ENCODE measurements at regions not wholly inside any gene's neighbourhood (a gene's known extent, or its start where the extent isn't known, plus 50 kb on each side); places are given as distances from the start of the nearest gene placed in this dataset.

DNA sequence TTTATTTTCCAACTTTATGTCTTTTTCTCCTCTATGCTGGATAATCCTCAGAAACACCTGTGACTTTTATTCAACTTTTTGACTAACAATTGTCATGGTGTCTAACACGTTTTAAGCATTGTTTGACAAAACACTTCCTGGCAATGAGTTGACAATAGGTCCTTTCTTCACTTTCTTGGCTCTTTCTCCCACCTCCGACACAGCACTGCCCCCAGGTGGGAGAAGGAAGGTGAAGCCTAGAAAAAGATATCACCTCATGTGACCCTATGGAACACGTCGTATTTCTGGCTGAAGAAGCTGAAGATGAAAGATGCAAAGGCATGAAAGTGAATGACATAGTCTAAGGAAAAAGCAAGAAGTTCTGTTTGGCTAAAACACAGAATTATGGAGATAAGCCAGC lies 430.0 kb downstream of the ETNK1 start:
- no peak overlapping the region for H4K91ac ChIP-seq (ENCODE audit: insufficient read depth, low read depth, low read length)
- intact Hi-C loops (cut with micrococcal nuclease) (loop anchor here (1.0 to 10.0 kb wide), 2 partner anchors 199 to 370 kb away; no protein-coding TSS in a partner anchor), in situ Hi-C loops (cut with MboI; ENCODE audit: low sequenced_read_pairs) (loop anchor here (10.0 kb wide), 1 partner anchor 190 kb away; no protein-coding TSS in a partner anchor), dilution Hi-C loops (cut with HindIII; ENCODE audit: low sequenced_read_pairs, unreplicated experiment) (no loop called here)
- no peak overlapping the region for H2AK5ac ChIP-seq (ENCODE audit: low read depth, low read length)
- H3K4ac ChIP-seq (ENCODE audit: low read depth, low read length), result no peak overlapping the region
- H3K4me3 ChIP-seq (ENCODE audit: insufficient read depth, low read depth, low read length), result no peak overlapping the region
- H2BK20ac ChIP-seq (ENCODE audit: low read depth, low read length), result no peak overlapping the region
- no peaks in the 10 kb centered on the region for H3K9me1 ChIP-seq (ENCODE audit: insufficient read depth, low read length)
- no TSS peak for BruUV-seq (replicated peaks)
- ATAC-seq (ENCODE audit: low read depth), result no peak; the same call in 1 of the 2 replicates
- H3K27ac ChIP-seq (ENCODE audit: insufficient read depth, low read length), result no peak overlapping the region
- peak; percentile 7 for DNase-seq
- no peaks in the 10 kb centered on the region for H4K20me1 ChIP-seq (ENCODE audit: insufficient read depth, low read length)
- H3K4me1 ChIP-seq (ENCODE audit: control insufficient read depth, insufficient read depth, low read length), result no peaks in the 10 kb centered on the region
- H2BK120ac ChIP-seq (ENCODE audit: low read depth, low read length), result no peak overlapping the region
- H3K56ac ChIP-seq (ENCODE audit: extremely low read depth, insufficient read depth, low read length), result no peak overlapping the region
- no peak overlapping the region for H3K18ac ChIP-seq (ENCODE audit: low read depth, low read length)
- H3K9me3 ChIP-seq (ENCODE audit: control insufficient read depth, insufficient read depth, low read length), result no peaks in the 10 kb centered on the region
- no peaks in the 10 kb centered on the region for H3K27me3 ChIP-seq (ENCODE audit: control insufficient read depth, insufficient read depth, low read length)
- no peak overlapping the region for H4K8ac ChIP-seq (ENCODE audit: low read depth in 2 of 2, low read length in 2 of 2)
- no peaks in the 10 kb centered on the region for H3K36me3 ChIP-seq (ENCODE audit: control insufficient read depth, insufficient read depth, low read length)
- no peak overlapping the region for H3K9ac ChIP-seq (ENCODE audit: low read depth, low read length)
- H2BK15ac ChIP-seq (ENCODE audit: low read depth, low read length), result no peak overlapping the region
- TF ChIP-seq, protein P1, sequence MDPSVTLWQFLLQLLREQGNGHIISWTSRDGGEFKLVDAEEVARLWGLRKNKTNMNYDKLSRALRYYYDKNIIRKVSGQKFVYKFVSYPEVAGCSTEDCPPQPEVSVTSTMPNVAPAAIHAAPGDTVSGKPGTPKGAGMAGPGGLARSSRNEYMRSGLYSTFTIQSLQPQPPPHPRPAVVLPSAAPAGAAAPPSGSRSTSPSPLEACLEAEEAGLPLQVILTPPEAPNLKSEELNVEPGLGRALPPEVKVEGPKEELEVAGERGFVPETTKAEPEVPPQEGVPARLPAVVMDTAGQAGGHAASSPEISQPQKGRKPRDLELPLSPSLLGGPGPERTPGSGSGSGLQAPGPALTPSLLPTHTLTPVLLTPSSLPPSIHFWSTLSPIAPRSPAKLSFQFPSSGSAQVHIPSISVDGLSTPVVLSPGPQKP (IDR thresholded peaks at IDR 0.05; ENCODE audit: borderline replicate concordance, low read depth, low read length), result no peak
- TF ChIP-seq, protein P2, sequence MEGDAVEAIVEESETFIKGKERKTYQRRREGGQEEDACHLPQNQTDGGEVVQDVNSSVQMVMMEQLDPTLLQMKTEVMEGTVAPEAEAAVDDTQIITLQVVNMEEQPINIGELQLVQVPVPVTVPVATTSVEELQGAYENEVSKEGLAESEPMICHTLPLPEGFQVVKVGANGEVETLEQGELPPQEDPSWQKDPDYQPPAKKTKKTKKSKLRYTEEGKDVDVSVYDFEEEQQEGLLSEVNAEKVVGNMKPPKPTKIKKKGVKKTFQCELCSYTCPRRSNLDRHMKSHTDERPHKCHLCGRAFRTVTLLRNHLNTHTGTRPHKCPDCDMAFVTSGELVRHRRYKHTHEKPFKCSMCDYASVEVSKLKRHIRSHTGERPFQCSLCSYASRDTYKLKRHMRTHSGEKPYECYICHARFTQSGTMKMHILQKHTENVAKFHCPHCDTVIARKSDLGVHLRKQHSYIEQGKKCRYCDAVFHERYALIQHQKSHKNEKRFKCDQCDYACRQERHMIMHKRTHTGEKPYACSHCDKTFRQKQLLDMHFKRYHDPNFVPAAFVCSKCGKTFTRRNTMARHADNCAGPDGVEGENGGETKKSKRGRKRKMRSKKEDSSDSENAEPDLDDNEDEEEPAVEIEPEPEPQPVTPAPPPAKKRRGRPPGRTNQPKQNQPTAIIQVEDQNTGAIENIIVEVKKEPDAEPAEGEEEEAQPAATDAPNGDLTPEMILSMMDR (conservative IDR thresholded peaks at IDR 0.05; ENCODE audit: low read depth, low read length), result peak; percentile 49
- no peak for TF ChIP-seq POLR2A (IDR thresholded peaks at IDR 0.05; ENCODE audit: low read depth, low read length)
- TF ChIP-seq RAD21 (IDR thresholded peaks at IDR 0.05; ENCODE audit: low read length), result peak; percentile 73
- peak; percentile 64 for TF ChIP-seq SMC3 (IDR thresholded peaks at IDR 0.05; ENCODE audit: low read depth, low read length)
- no peak for TF ChIP-seq MAZ (IDR thresholded peaks at IDR 0.05; ENCODE audit: borderline replicate concordance, low read depth, low read length)
- ChIA-PET POLR2A (ENCODE audit: unreplicated experiment) (no interaction called here), CTCF (interaction anchor here (2.0 kb wide), 1 partner anchor 199 kb away, joined by 7 read pairs; no protein-coding TSS in a partner anchor)
- H2AFZ ChIP-seq (replicated peaks; ENCODE audit: low read length, poor library complexity), result no peak overlapping the region
- no peaks in the 10 kb centered on the region for H3K79me1 ChIP-seq (ENCODE audit: low read depth in 1 of 2, low read length in 2 of 2)
- H3K23ac ChIP-seq (ENCODE audit: low read depth, low read length), result no peak overlapping the region
- 42% methylated on average over 2 of the region's 4 CpGs; no CpG with 5 or more reads in 1 of the 2 experiments for WGBS, 2 experiments (ENCODE audit: extremely low coverage in 2 of 2, insufficient read length in 1 of 2)
- H4K5ac ChIP-seq (ENCODE audit: low read depth, low read length), result no peak overlapping the region
- H2AK9ac ChIP-seq (replicated peaks; ENCODE audit: low read depth, low read length, poor library complexity), result no peak overlapping the region
- H2BK5ac ChIP-seq (ENCODE audit: low read depth, low read length, poor library complexity, severe bottlenecking), result no peak overlapping the region
- H3K4me2 ChIP-seq (ENCODE audit: low read depth, low read length), result no peak overlapping the region
- no peak overlapping the region for H3K14ac ChIP-seq (replicated peaks; ENCODE audit: low read depth, low read length)
